Left kidney (tissue), 1 donor: ENCODE measurements at regions not wholly inside any gene's neighbourhood (a gene's known extent, or its start where the extent isn't known, plus 50 kb on each side); places are given as distances from the start of the nearest gene placed in this dataset.
"Not testable (repeated sequence)": the region's sequence is repeated elsewhere in the genome, so short reads cannot be mapped to it uniquely, and the experiment has no call there.

ENCODE experiments used
- DNase-seq: peaks from one replicate; pipeline ENCODE4 v3.0.0-alpha.2; 2013

DNA sequence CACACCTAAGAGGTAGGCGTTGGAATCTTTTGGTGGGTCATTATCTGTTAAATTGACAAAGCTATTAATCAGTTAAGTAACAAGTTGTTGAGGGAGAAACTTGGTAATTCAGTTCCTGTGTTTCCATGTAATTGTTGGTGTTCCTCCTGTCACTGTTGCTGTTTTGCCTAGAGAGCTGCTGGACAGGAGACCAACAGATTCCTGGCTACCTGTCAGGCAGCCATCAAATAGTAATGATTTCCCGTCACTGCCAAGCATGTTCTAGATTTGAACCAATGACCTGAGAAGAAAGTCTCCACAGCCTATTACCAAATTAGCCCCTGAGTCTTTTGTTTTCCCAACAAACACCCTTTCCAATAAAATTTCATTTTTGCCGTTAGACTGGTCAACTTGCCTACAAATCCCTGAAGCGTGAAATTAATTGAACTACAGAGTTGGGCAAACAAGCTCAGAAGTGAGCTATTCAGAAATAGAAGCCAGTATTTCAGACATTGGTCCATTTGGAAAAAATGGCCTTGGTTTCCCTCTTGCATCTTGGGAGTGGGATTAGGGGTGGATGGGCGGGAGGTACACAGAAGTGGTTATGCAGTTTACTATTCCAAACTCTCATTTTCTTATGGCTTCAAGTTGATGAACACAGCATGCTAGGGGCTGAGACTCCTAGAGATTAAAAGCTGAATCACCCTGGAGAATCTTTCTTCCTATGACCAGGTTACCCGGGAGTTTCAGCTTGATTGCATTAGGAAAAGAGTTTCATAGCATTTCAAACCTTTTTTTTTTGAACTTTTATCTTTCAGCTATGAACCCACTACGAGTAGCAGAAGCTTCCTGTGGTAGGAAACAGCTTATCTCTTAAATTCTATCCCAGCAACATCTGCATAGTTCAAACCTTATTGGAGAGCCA is 262.8 kb upstream of the MAF start:
- no peak for DNase-seq

DNA sequence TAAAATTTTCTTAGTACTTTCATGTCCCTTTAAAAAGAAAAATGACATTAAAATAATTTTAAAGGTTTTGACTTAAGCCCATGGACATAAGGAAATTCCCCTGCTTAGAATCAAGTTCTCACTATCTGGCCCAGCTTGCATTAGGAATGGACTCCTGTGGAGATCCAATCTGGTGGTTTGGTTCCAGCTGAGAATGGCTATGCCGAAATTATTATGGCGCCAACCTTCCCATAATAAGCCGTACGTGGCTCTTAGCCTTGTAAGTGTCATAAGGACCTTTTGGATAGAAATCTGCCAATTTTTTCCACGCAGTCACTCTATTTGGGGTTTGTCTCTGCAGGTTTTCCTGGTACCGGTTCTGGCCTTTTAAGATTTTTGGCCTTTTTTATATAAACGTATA is 262.1 kb upstream of the MAF start:
- DNase-seq = no peak

DNA sequence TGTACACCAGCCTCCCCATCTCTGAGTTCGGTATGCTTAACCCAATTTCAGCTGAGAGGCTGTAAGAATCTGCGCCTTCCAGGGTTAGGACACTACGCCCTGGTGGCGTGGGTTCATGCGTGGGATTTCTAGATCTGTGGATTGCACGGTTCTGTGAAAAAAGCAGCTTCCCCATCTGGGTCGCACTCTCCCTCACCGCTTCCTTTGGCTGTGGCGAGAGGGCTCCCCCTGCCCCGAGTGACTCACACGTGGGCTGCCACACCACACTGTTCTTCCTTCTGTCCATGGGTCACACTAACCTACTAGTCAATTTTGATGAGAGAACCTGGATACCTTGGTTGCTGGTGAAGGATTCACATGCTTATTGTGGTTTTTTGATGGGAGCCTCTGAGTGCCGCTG is 256.0 kb upstream of the MAF start:
- no peak for DNase-seq

DNA sequence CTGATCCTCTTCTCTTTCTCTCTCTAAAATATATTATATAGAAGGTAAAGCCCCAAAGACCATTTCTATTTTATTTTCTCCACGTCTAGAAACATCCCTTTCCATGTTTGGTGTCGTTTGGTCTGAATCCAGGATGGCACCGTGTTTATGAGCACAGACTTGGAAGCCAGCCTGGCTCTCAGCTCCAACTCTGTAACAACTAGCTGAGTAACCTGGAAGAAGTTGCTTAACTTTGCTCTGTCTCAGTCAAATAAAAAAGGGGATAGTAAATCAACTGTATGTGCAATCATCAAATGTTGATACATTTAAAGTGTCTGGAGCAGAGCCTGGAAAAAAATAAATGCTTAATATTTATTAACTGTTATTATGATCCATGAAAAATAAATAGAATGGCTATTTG is 249.8 kb upstream of the MAF start:
- DNase-seq = no peak

DNA sequence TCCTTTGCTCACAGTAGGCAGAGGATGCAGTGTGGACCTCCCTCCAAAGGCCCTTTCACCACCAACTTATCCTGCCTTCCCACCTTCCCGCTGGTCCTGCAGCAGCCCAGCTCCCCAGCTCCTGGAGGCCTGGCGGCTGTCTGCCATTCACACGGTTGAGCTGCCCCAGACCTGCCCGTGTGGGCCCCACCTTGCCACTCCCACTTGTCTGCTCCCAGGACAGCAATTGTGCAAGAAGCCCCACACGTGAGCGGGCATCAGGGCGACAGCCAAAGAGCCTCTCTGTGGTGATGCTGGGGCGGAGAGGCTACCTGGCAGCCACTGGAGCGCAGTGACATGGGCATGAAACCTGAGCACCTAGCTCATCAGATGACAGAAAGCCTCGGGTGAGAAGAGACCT is 248.6 kb upstream of the MAF start:
- peak; percentile 10 for DNase-seq

DNA sequence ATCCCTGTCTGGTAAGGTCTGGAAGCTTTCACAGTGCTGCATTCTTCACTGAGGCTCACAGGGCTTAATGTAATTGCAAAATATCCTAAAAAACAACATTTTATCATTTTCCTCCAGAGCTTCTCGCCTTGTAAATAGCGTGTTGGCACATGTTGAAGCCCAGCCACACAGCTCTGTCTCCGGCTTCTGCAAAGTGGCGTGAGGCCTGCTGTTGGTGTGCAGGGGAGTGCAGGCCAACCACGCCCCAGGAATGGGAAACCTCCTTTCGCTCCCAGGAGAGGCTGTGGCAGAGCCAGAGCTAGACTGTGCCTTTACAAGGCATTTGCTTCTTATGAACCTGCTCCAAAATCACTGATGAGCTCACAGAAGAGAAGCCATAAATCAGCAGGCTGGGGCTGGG is 248.2 kb upstream of the MAF start:
- DNase-seq = no peak

DNA sequence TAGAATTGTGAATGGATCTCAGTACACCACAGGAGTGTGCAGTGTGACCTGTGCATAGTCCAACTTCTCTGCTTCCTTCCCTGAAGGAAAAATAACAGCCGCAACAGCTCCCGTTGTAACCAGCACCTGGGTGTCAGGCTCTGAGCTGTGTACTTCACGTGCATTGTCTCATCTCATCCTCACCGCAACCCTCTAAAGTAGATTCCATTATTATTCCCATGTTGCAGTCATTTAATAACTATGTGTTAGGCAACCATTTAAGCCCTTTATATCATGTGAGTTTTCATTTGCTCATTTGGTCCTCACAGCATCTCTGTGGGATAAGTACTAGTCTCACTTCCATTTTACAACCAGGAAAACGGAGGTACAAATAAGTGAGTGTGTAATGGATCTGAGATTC is 247.0 kb upstream of the MAF start:
- DNase-seq = no peak

DNA sequence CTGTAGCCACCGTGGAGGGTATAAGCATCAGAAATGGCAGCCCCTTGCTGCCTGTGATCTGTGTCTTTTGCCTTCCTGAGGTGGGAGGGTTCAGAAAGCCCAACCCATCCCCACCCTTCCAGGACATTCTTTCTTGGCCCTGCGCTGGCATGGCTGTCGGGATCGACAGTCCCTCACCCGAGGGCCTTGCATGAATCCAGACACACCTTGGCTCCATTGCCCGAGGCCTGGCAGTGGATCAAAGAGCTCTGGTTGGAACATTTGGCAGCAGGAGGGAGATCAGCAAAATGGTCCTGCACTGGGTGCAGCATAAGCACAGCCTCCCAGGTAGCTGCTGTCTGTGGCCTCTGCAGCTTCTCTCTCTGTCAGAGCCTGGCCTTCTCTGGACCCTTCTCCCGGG is 246.6 kb upstream of the MAF start:
- no peak for DNase-seq

DNA sequence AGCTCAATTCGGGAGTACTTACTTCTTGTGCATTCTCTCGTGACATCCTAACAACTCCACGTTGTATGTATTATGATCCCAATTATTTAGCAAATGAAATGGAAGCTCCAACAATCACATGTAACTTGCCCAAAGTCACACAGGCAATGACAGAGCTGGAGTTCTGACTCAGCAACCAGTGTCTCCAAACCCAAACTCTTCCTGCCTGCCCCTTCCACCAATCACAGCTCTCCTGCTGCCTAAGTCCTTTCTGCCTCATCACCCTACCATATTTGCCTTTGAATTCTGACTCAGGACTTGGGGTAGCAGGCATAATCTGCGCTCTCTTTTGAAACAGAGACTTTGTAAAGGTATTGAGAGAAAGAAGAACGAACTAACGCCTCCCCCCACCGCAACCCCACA is 245.2 kb upstream of the MAF start:
- DNase-seq = no peak

DNA sequence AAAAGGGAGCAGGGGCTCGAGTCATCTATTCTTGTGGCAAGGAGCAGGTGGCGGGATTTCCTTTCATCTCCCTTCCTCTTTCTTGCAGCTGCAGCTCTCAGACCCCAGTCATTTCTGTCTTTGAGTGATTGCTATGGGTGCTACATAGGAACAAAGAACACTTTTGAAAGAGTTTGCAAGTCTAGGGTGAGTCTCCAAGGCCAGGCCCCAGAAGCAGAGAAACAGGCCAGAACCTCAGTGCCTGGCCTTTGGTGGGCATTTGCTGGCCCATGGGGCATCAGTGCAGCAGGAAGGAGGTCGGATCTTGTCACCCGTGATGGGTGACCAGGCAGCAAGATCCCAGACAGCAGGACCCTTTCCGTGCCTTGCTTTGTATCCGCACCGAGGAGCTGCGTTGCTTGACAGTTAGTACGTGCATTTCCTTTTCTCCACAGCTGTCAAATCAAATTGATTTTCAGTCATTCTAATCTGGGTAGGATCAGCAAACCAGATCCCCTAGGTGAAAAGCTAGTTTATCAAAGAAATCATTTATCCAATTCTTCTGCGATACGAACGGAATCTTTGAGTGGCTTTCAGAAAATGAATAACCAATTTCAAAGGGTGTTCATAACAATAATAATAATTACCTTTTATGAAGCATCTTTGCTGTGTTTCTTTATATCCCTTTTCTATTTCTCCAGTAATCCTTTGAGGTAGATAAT is 244.6 kb upstream of the MAF start:
- DNase-seq = no peak

DNA sequence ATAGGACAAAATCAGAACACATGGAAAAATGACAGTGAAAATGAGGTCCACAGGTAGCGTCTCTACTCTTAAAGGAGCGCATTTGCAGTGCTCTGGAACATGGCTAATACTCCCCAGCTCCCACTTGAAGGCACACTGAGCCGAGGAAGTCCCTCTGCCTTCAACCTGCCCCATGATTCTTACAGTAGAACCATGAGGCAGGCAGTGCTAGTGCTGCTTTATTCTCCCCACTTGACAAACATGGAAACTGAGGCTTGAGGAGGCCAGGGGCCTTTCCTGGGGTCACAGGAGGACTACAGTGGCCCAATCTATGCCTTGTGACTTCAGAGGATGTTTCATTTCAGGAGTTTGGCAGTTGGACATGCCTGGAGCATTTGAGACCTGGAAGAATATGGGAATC is 244.1 kb upstream of the MAF start:
- no peak for DNase-seq

DNA sequence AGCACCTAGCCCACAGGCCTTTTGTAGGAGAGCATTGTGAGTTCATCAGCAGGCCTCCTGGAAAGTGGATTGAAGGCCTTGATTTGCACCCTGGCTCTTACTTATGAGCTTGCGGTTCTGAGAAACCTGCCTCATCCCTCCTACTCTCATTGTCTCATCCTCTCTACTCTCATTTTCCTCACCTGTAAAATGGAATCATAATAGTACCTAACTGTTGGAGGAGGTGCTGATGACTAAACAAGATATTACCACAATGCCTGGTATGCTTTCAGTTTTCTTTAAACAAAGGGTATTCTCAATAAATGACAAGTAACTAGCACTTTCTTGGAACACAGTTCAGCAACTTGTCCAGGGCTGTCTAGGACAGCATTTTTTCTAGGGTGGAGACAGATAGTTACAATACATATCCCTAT is 243.1 kb upstream of the MAF start:
- DNase-seq = no peak

DNA sequence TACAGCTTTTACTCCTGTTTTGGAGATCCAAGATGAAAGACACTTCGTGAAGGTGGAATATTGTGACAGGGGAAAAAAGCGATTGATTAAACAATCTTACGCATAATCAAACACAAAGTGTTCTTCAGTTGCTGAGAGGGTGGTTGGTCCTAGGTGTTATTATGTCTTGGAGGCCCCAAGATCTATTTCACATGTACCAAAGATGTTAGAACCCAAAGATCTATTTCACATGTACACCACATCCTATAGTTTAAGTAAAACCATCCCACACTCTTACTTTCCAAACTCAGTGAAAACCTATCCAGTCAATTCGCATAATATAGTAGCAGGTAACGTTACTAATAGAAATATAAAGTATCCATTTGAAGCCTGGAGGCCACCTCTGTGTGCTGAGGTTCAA is 242.6 kb upstream of the MAF start:
- DNase-seq = no peak

DNA sequence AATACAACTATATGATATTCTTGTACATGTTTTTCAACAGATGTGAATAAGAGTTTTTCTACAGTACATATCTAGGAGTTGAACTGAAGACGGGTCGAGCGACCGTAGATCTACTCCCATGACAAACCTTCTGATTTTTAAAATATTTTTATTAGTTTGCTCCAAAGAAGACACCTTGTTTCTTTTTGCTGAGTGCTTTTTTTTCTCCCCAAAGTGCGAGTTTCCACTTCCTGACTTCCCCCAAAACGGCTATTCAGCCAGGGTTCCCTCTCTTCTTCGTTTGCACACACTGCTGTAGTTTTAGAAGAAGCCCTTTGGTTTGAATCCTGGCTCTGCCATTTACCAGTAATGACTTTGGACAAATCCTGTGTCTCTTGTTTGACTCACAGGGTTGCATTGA is 241.7 kb upstream of the MAF start:
- no peak for DNase-seq

DNA sequence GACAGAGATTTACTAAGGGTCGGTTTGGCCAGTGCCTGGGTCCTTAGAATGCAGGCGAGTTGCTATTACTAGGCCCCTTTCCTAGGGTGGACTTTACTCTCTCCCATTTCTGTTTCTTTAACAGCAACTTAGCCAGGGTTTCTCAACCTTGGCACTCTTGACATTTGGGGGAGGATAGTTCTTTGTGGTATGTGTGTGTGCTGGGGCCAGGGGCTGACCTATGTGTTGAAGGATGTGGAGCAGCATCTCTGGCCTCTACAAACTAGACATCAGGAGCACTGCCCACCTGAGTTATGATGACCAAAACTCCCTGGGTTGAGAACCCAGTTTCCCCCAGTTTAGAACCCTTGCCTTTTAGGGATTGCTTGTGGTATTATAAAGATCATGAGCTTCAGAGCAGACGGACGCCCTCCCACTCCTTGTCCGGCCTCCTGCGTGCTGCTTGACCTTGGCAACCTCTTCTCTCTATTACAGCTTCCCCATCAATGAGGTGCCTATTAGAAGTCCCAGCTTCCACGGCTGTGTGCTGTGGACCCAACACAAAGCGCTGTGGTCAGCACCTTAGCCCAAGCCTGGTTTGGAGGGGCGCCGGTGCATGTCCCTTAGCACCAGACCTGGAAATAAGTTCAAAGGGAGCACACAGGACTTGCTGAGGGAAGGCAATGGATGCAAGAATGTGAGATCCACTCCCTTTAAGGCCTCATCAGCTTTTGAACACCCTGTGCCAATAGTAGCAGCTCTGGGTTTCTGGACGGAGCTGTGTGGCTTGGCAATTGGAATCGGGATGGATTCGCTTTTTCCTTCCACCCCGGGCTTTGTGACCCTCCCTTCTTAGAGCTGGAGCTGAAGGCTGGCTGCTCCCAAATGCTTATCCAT is 239.2 kb upstream of the MAF start:
- no peak for DNase-seq

DNA sequence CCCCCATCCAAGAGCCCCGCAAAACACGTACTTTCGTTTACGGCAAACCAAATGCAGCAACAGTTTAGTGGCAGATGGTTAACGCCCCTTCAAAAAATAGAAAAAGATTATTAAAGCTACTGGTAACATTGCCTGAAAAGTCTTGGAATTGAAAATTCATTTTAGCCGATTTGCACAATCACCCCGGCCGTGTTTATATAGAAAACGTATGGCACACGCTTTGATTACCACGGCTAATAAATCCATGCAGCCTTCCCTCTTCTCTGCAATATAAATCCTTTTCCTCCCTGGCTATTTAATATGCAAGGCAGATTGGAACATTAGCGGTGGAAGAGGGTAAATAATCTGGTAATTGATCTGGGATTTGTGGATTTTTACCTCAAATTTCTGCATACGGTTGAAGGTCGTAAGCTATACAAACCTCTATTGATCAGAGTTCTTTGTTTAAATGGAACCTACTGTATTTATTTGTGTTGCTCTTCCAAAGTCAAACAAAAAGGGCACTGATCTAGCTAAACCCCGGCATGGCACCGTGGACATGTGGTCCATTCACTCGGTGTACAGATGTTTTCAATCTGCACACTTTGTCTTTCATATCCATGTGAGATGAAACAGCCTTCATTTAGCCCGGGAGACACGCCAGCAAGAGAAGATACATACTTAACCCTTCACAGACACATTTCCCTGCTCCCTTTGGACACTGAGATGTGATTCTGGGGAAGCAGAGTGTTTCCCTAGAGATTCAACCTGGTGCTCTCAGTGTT is 238.1 kb upstream of the MAF start:
- DNase-seq = no peak

DNA sequence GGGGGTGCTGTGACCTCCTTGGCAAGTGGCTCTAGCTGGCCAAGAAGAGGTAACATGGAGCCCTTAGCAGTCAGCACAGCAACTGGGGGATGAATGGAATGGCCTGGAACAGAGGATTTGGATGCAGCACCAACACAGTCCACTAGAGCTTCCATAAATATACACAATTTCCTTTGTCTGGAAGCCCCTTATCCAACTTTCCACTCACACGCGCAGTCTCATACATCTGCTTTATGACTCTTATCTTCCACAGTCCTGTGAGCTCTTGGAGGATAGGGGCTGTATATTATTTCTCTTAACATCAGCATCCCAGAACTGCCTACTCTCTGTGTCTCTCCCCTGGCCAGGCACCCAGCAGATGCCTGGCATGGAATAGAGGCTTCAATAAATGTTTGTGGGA is 235.6 kb upstream of the MAF start:
- no peak for DNase-seq

DNA sequence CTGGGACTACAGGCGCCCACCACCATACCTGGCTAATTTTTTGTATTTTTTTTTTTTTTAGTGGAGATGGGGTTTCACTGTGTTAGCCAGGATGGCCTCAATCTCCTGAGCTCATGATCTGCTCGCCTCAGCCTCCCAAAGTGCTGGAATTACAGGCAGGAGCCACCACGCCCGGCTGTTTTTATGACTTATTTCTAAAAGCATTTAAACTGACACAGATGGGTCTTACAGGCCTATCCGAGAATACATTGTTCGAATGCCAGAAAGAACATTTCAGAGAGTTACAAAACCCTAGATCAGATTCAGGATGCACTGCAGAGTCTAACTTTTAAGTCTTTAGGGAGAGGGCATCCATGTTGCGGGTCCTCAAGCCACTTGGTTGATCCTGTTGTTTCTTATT is 234.7 kb upstream of the MAF start:
- no peak for DNase-seq

DNA sequence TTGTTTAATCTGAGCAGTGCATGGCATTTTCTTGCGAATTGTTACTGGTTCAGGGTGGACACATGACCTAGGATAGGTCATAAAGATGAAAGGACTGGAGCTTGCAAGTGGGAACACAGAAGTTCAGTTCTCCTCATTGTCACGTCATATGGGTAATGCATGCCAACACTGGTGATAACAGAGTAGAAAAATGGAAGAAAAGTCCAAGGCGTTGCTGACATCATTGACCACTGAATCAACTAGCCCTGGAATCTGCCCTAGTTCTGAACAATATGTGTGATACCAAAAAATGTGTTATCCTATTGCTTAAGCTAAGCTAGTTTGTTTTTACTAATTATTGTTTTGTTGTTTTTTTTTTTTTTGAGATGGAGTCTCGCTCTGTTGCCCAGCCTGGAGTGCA is 234.2 kb upstream of the MAF start:
- DNase-seq = no peak

DNA sequence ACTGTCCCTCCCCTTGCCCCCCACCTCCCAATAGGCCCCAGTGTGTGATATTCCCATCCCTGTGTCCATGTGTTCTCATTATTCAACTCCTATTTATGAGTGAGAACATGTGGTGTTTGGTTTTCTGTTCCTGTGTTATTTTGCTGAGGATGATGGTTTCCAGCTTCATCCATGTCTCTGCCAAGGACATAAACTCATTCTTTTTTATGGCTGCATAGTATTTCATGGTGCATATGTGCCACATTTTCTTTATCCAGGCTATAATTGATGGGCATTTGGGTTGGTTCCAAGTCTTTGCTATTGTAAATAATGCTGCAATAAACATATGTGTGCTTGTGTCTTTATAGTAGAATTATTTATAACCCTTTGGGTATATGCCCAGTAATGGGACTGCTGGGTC is 233.5 kb upstream of the MAF start:
- DNase-seq = not testable (repeated sequence)

DNA sequence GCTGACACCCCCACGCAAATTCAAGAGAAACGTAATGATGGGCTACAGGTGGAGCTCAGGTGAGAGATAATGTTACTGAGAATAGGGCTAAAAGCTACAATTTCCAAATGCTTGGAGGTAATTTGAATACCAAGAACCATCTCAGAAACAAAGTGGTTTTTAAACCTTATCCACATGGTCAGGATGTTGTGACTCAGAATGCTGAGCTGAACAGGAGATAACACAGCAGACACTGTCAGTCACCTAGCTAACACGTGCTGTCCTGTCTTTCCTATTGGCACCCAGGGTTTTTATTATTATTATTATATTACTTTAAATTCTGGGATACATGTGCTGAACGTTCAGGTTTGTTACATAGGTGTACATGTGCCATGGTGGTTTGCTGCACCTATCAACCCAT is 233.0 kb upstream of the MAF start:
- DNase-seq = no peak
